Activated naive CD8-positive, alpha-beta T cell treated with anti-CD3 and anti-CD28 coated beads, Interleukin-2, amount 50 U/mL, for 24 hours (primary cell): ENCODE measurements at regions not wholly inside any gene's neighbourhood (a gene's known extent, or its start where the extent isn't known, plus 50 kb on each side); places are given as distances from the start of the nearest gene placed in this dataset.

Source experiments
- ATAC-seq: fragments of 150-1000 bp; cut with Tn5 transposase; one replicate; pipeline ENCODE4 v1.10.0; 2021
- DNase-seq: peaks from one replicate; pipeline ENCODE4 v3.0.0; 2021
- H3K27ac Mint-ChIP-seq: one replicate; pipeline ENCODE4 v1.8.0; 2021; ENCODE audit warnings: mild to moderate bottlenecking, mixed read lengths
- H3K27me3 Mint-ChIP-seq: one replicate; pipeline ENCODE4 v1.8.0; 2021; ENCODE audit warnings: mixed read lengths
- H3K36me3 Mint-ChIP-seq: one replicate; pipeline ENCODE4 v1.8.0; 2021; ENCODE audit warnings: low read depth, mixed read lengths
- H3K4me1 Mint-ChIP-seq: one replicate; pipeline ENCODE4 v1.8.0; 2021; ENCODE audit warnings: mixed read lengths
- H3K4me3 Mint-ChIP-seq: one replicate; pipeline ENCODE4 v1.8.0; 2021; ENCODE audit warnings: mild to moderate bottlenecking, moderate library complexity, mixed read lengths
- H3K9me3 Mint-ChIP-seq: one replicate; pipeline ENCODE4 v1.8.0; 2021; ENCODE audit warnings: mixed read lengths

- Mint-ChIP-seq H3K27ac (no peak overlapping the region), H3K9me3 (no peaks in the 10 kb centered on the region), H3K4me3 (no peak overlapping the region), H3K36me3 (no peaks in the 10 kb centered on the region), H3K4me1 (no peaks in the 10 kb centered on the region), H3K27me3 (no peaks in the 10 kb centered on the region)
- DNase-seq, result no peak
- ATAC-seq, result no peak
Observed at GRCh38 chr5:145222622-145223021, 612.5 kb downstream of the PRELID2 start.

- no peak for DNase-seq
- no peaks in the 10 kb centered on the region for H3K36me3 Mint-ChIP-seq
- no peak overlapping the region for H3K27ac Mint-ChIP-seq
- H3K4me1 Mint-ChIP-seq, result no peaks in the 10 kb centered on the region
- no peak for ATAC-seq
- no peaks in the 10 kb centered on the region for H3K9me3 Mint-ChIP-seq
- no peak overlapping the region for H3K4me3 Mint-ChIP-seq
- no peaks in the 10 kb centered on the region for H3K27me3 Mint-ChIP-seq
Observed at GRCh38 chr5:145221416-145221815, 613.7 kb downstream of the PRELID2 start.

- no peak overlapping the region for H3K27ac Mint-ChIP-seq
- no peaks in the 10 kb centered on the region for H3K36me3 Mint-ChIP-seq
- no peaks in the 10 kb centered on the region for H3K27me3 Mint-ChIP-seq
- H3K9me3 Mint-ChIP-seq, result no peaks in the 10 kb centered on the region
- no peak overlapping the region for H3K4me3 Mint-ChIP-seq
- no peaks in the 10 kb centered on the region for H3K4me1 Mint-ChIP-seq
- ATAC-seq (no peak), DNase-seq (no peak)
Observed at GRCh38 chr5:145220481-145220880, 614.7 kb downstream of the PRELID2 start.

GRCh38 chr5:145218982-145219381 lies 616.2 kb downstream of the PRELID2 start:
- H3K4me1 Mint-ChIP-seq, result no peaks in the 10 kb centered on the region
- H3K4me3 Mint-ChIP-seq, result no peak overlapping the region
- H3K27ac Mint-ChIP-seq, result no peak overlapping the region
- H3K27me3 Mint-ChIP-seq, result no peaks in the 10 kb centered on the region
- H3K9me3 Mint-ChIP-seq, result peaks cover 6% of the 10 kb centered on the region
- no peak for ATAC-seq
- H3K36me3 Mint-ChIP-seq, result no peaks in the 10 kb centered on the region
- DNase-seq, result no peak

- no peak for ATAC-seq
- H3K9me3 Mint-ChIP-seq, result peaks cover 7% of the 10 kb centered on the region
- H3K27ac Mint-ChIP-seq, result no peak overlapping the region
- no peak for DNase-seq
- no peaks in the 10 kb centered on the region for H3K4me1 Mint-ChIP-seq
- no peak overlapping the region for H3K4me3 Mint-ChIP-seq
- H3K36me3 Mint-ChIP-seq, result no peaks in the 10 kb centered on the region
- no peaks in the 10 kb centered on the region for H3K27me3 Mint-ChIP-seq
Observed at GRCh38 chr5:145218019-145218418, 617.1 kb downstream of the PRELID2 start.

GRCh38 chr5:145210020-145210419 lies 625.1 kb downstream of the PRELID2 start:
- H3K4me3 Mint-ChIP-seq, result no peak overlapping the region
- H3K4me1 Mint-ChIP-seq, result no peaks in the 10 kb centered on the region
- no peak overlapping the region for H3K27ac Mint-ChIP-seq
- H3K9me3 Mint-ChIP-seq, result peaks cover 37% of the 10 kb centered on the region
- no peak for DNase-seq
- no peak for ATAC-seq
- no peaks in the 10 kb centered on the region for H3K36me3 Mint-ChIP-seq
- H3K27me3 Mint-ChIP-seq, result no peaks in the 10 kb centered on the region

- DNase-seq (no peak), ATAC-seq (no peak)
- peaks cover 7% of the 10 kb centered on the region for H3K9me3 Mint-ChIP-seq
- H3K36me3 Mint-ChIP-seq, result no peaks in the 10 kb centered on the region
- H3K4me3 Mint-ChIP-seq, result no peak overlapping the region
- H3K27ac Mint-ChIP-seq, result no peak overlapping the region
- no peaks in the 10 kb centered on the region for H3K27me3 Mint-ChIP-seq
- no peaks in the 10 kb centered on the region for H3K4me1 Mint-ChIP-seq
Observed at GRCh38 chr5:145205546-145205945, 629.6 kb downstream of the PRELID2 start.

GRCh38 chr5:145204743-145205142 lies 630.4 kb downstream of the PRELID2 start:
- DNase-seq, result no peak
- H3K4me1 Mint-ChIP-seq, result no peaks in the 10 kb centered on the region
- no peak for ATAC-seq
- peaks cover under 1% of the 10 kb centered on the region for H3K9me3 Mint-ChIP-seq
- H3K4me3 Mint-ChIP-seq, result no peak overlapping the region
- no peaks in the 10 kb centered on the region for H3K36me3 Mint-ChIP-seq
- H3K27me3 Mint-ChIP-seq, result no peaks in the 10 kb centered on the region
- H3K27ac Mint-ChIP-seq, result no peak overlapping the region

- no peak overlapping the region for H3K27ac Mint-ChIP-seq
- H3K27me3 Mint-ChIP-seq, result no peaks in the 10 kb centered on the region
- DNase-seq (no peak), ATAC-seq (no peak)
- H3K36me3 Mint-ChIP-seq, result no peaks in the 10 kb centered on the region
- H3K4me3 Mint-ChIP-seq, result no peak overlapping the region
- H3K9me3 Mint-ChIP-seq, result no peaks in the 10 kb centered on the region
- no peaks in the 10 kb centered on the region for H3K4me1 Mint-ChIP-seq
Observed at GRCh38 chr5:145203193-145203592, 631.9 kb downstream of the PRELID2 start.

GRCh38 chr5:145198525-145199260 lies 636.4 kb downstream of the PRELID2 start:
- ATAC-seq (no peak), DNase-seq (no peak)
- Mint-ChIP-seq H3K4me1 (no peaks in the 10 kb centered on the region), H3K27me3 (no peaks in the 10 kb centered on the region), H3K9me3 (no peaks in the 10 kb centered on the region), H3K27ac (no peak overlapping the region), H3K36me3 (no peaks in the 10 kb centered on the region), H3K4me3 (no peak overlapping the region)

- H3K4me3 Mint-ChIP-seq, result no peak overlapping the region
- H3K36me3 Mint-ChIP-seq, result no peaks in the 10 kb centered on the region
- H3K9me3 Mint-ChIP-seq, result peaks cover 10% of the 10 kb centered on the region
- no peak overlapping the region for H3K27ac Mint-ChIP-seq
- H3K27me3 Mint-ChIP-seq, result no peaks in the 10 kb centered on the region
- no peaks in the 10 kb centered on the region for H3K4me1 Mint-ChIP-seq
- DNase-seq (no peak), ATAC-seq (no peak)
Observed at GRCh38 chr5:145189746-145190145, 645.4 kb downstream of the PRELID2 start.

GRCh38 chr5:145180371-145180770 lies 654.8 kb downstream of the PRELID2 start:
- Mint-ChIP-seq H3K4me1 (no peaks in the 10 kb centered on the region), H3K27me3 (no peaks in the 10 kb centered on the region), H3K27ac (no peak overlapping the region), H3K4me3 (no peak overlapping the region), H3K9me3 (peaks cover 5% of the 10 kb centered on the region), H3K36me3 (no peaks in the 10 kb centered on the region)
- ATAC-seq (no peak), DNase-seq (no peak)

GRCh38 chr5:145178641-145179523 lies 656.3 kb downstream of the PRELID2 start:
- H3K27me3 Mint-ChIP-seq, result no peaks in the 10 kb centered on the region
- no peak for ATAC-seq
- H3K27ac Mint-ChIP-seq, result no peak overlapping the region
- no peaks in the 10 kb centered on the region for H3K4me1 Mint-ChIP-seq
- H3K4me3 Mint-ChIP-seq, result no peak overlapping the region
- no peak for DNase-seq
- H3K36me3 Mint-ChIP-seq, result no peaks in the 10 kb centered on the region
- no peaks in the 10 kb centered on the region for H3K9me3 Mint-ChIP-seq

- Mint-ChIP-seq H3K36me3 (no peaks in the 10 kb centered on the region), H3K4me3 (no peak overlapping the region)
- ATAC-seq, result no peak
Observed at GRCh38 chr5:145176041-145176440, 659.1 kb downstream of the PRELID2 start.

GRCh38 chr5:145166110-145166509 lies 669.0 kb downstream of the PRELID2 start:
- DNase-seq (no peak), ATAC-seq (no peak)
- Mint-ChIP-seq H3K27ac (no peak overlapping the region), H3K9me3 (no peaks in the 10 kb centered on the region), H3K4me3 (no peak overlapping the region), H3K4me1 (no peaks in the 10 kb centered on the region), H3K27me3 (no peaks in the 10 kb centered on the region), H3K36me3 (no peaks in the 10 kb centered on the region)

More at GRCh38 chr5:145176041-145176440, 659.1 kb downstream of the PRELID2 start:
- Mint-ChIP-seq H3K9me3 (no peaks in the 10 kb centered on the region), H3K27me3 (no peaks in the 10 kb centered on the region), H3K4me1 (no peaks in the 10 kb centered on the region), H3K27ac (no peak overlapping the region)
- DNase-seq, result no peak
